RWPE2 (cell line): ENCODE measurements at regions not wholly inside any gene's neighbourhood (a gene's known extent, or its start where the extent isn't known, plus 50 kb on each side); places are given as distances from the start of the nearest gene placed in this dataset.

Experiments used
- ATAC-seq: fragments of 200-7000 bp; cut with Tn5 transposase; 3 replicates; pipeline ENCODE4 v1.9.1; 2021; ENCODE audit warnings: low read depth
- DNase-seq: peaks from one replicate; pipeline ENCODE4 v3.0.0-alpha.2; 2020; ENCODE audit warnings: low spot score
- H3K27ac ChIP-seq: fragments of 450-650 bp; 2 replicates; pipeline ENCODE4 v1.5.1; 2017; ENCODE audit warnings: mild to moderate bottlenecking; ENCODE audit not compliant: poor library complexity, severe bottlenecking
- H3K27me3 ChIP-seq: fragments of 250-450 bp; sonication (Bioruptor Pico); 2 replicates; pipeline ENCODE4 v1.5.1; 2021; ENCODE audit warnings: mild to moderate bottlenecking, moderate library complexity; ENCODE audit not compliant: insufficient read depth, poor library complexity, severe bottlenecking
- H3K36me3 ChIP-seq: fragments of 250-450 bp; sonication (Bioruptor Pico); 2 replicates; pipeline ENCODE4 v1.5.1; 2020; ENCODE audit warnings: low read depth, mild to moderate bottlenecking, moderate library complexity
- H3K4me1 ChIP-seq: fragments of 250-450 bp; sonication (Bioruptor Pico); 2 replicates; pipeline ENCODE4 v1.5.1; 2021; ENCODE audit warnings: mild to moderate bottlenecking, moderate library complexity; ENCODE audit not compliant: insufficient read depth, poor library complexity, severe bottlenecking
- H3K4me3 ChIP-seq: fragments of 250-450 bp; sonication (Bioruptor Pico); 2 replicates; pipeline ENCODE4 v1.5.1; 2021; ENCODE audit warnings: mild to moderate bottlenecking, moderate library complexity; ENCODE audit not compliant: severe bottlenecking
- H3K9me3 ChIP-seq: fragments of 250-450 bp; sonication (Bioruptor Pico); 2 replicates; pipeline ENCODE4 v1.5.1; 2021; ENCODE audit warnings: mild to moderate bottlenecking, moderate library complexity; ENCODE audit not compliant: severe bottlenecking
- CTCF ChIP-seq: fragments of 450-650 bp; IDR thresholded peaks from one replicate; pipeline ENCODE4 v1.5.1; 2017; ENCODE audit warnings: mild to moderate bottlenecking, moderate library complexity; ENCODE audit not compliant: poor library complexity, severe bottlenecking

GRCh38 chr2:217274578-217274977, 414.7 kb upstream of the TNP1 start:
- H3K9me3 ChIP-seq, result no peaks in the 10 kb centered on the region
- no peaks in the 10 kb centered on the region for H3K27me3 ChIP-seq
- no peak for TF ChIP-seq CTCF
- no peak for ATAC-seq
- DNase-seq, result no peak
- H3K36me3 ChIP-seq, result no peaks in the 10 kb centered on the region
- H3K4me1 ChIP-seq, result peaks cover 9% of the 10 kb centered on the region
- no peak overlapping the region for H3K27ac ChIP-seq
- H3K4me3 ChIP-seq, result no peak overlapping the region

- peaks cover 9% of the 10 kb centered on the region for H3K4me1 ChIP-seq
- no peaks in the 10 kb centered on the region for H3K9me3 ChIP-seq
- no peak overlapping the region for H3K27ac ChIP-seq
- no peak overlapping the region for H3K4me3 ChIP-seq
- no peak for TF ChIP-seq CTCF
- H3K27me3 ChIP-seq, result no peaks in the 10 kb centered on the region
- ATAC-seq (no peak), DNase-seq (no peak)
- no peaks in the 10 kb centered on the region for H3K36me3 ChIP-seq
These were observed 414.0 kb upstream of the TNP1 start for GRCh38 chr2:217273851-217274250.

- no peaks in the 10 kb centered on the region for H3K9me3 ChIP-seq
- peaks cover 9% of the 10 kb centered on the region for H3K4me1 ChIP-seq
- H3K27me3 ChIP-seq, result no peaks in the 10 kb centered on the region
- H3K4me3 ChIP-seq, result no peak overlapping the region
- H3K27ac ChIP-seq, result no peak overlapping the region
- TF ChIP-seq CTCF, result no peak
- DNase-seq (no peak), ATAC-seq (no peak)
- H3K36me3 ChIP-seq, result no peaks in the 10 kb centered on the region
These were observed 413.3 kb upstream of the TNP1 start for GRCh38 chr2:217273162-217273561.

GRCh38 chr2:217271813-217272212, 411.9 kb upstream of the TNP1 start:
- Histone ChIP-seq H3K9me3 (peaks cover under 1% of the 10 kb centered on the region), H3K4me3 (no peak overlapping the region), H3K27me3 (no peaks in the 10 kb centered on the region), H3K4me1 (no peaks in the 10 kb centered on the region), H3K27ac (no peak overlapping the region), H3K36me3 (no peaks in the 10 kb centered on the region)
- ATAC-seq (no peak), DNase-seq (no peak)
- no peak for TF ChIP-seq CTCF

- no peak for TF ChIP-seq CTCF
- H3K27ac ChIP-seq, result no peak overlapping the region
- no peaks in the 10 kb centered on the region for H3K27me3 ChIP-seq
- peaks cover 2% of the 10 kb centered on the region for H3K9me3 ChIP-seq
- no peaks in the 10 kb centered on the region for H3K4me1 ChIP-seq
- no peaks in the 10 kb centered on the region for H3K36me3 ChIP-seq
- DNase-seq (no peak), ATAC-seq (no peak)
- H3K4me3 ChIP-seq, result no peak overlapping the region
These were observed 410.7 kb upstream of the TNP1 start for GRCh38 chr2:217270485-217271121.
